ENCODE measurements at regions not wholly inside any gene's neighbourhood (a gene's known extent, or its start where the extent isn't known, plus 50 kb on each side); places are given as distances from the start of the nearest gene placed in this dataset.

DNA sequence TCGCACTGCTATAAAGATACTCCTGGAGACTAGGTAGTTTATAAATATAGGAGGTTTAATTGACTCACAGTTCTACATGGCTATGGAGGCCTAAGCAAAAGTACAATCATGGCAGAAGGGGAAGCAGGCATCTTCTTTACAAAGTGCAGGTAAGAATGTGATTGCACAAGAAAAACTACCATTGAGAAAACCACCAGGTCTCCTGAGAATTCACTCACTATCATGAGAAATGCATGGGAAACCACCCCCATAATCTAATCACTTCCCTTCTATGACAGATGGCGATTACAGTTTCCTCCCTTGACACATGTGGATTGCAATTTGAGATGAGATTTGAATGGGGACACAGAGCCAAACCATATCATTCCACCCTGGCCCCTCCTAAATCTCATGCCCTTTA lies 121.2 kb upstream of the ST8SIA4 start:
- TF ChIP-seq, protein P1, sequence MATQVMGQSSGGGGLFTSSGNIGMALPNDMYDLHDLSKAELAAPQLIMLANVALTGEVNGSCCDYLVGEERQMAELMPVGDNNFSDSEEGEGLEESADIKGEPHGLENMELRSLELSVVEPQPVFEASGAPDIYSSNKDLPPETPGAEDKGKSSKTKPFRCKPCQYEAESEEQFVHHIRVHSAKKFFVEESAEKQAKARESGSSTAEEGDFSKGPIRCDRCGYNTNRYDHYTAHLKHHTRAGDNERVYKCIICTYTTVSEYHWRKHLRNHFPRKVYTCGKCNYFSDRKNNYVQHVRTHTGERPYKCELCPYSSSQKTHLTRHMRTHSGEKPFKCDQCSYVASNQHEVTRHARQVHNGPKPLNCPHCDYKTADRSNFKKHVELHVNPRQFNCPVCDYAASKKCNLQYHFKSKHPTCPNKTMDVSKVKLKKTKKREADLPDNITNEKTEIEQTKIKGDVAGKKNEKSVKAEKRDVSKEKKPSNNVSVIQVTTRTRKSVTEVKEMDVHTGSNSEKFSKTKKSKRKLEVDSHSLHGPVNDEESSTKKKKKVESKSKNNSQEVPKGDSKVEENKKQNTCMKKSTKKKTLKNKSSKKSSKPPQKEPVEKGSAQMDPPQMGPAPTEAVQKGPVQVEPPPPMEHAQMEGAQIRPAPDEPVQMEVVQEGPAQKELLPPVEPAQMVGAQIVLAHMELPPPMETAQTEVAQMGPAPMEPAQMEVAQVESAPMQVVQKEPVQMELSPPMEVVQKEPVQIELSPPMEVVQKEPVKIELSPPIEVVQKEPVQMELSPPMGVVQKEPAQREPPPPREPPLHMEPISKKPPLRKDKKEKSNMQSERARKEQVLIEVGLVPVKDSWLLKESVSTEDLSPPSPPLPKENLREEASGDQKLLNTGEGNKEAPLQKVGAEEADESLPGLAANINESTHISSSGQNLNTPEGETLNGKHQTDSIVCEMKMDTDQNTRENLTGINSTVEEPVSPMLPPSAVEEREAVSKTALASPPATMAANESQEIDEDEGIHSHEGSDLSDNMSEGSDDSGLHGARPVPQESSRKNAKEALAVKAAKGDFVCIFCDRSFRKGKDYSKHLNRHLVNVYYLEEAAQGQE (IDR thresholded peaks at IDR 0.05; ENCODE audit: borderline replicate concordance) = no peak
- TF ChIP-seq CTCF (IDR thresholded peaks at IDR 0.05; ENCODE audit: poor library complexity, severe bottlenecking) (no peak), SMC3 (conservative IDR thresholded peaks at IDR 0.05; ENCODE audit: poor library complexity) (no peak), POLR2AphosphoS5 (IDR thresholded peaks at IDR 0.05) (no peak), EP300 (conservative IDR thresholded peaks at IDR 0.05; ENCODE audit: poor library complexity, severe bottlenecking) (no peak), RAD21 (conservative IDR thresholded peaks at IDR 0.05) (no peak)
